Jurkat, Clone E6-1 (cell line): ENCODE measurements at regions not wholly inside any gene's neighbourhood (a gene's known extent, or its start where the extent isn't known, plus 50 kb on each side); places are given as distances from the start of the nearest gene placed in this dataset.
A peak's percentile ranks its signal among the peaks of the same experiment; 100 is the strongest.

ENCODE experiments used
- DNase-seq: peaks from one replicate; pipeline ENCODE4 v3.0.0-alpha.2; 2011; ENCODE audit warnings: low read depth, low spot score
- H3K4me3 ChIP-seq: 2 replicates; pipeline ENCODE4 v1.5.1; 2011; ENCODE audit warnings: mild to moderate bottlenecking, low read length, control low read depth, moderate library complexity

GRCh38 chr4:138037696-138038095 is 204.5 kb downstream of the SLC7A11 start:
- DNase-seq, result no peak
- H3K4me3 ChIP-seq, result no peak overlapping the region

GRCh38 chr4:138035781-138036258 is 206.3 kb downstream of the SLC7A11 start:
- DNase-seq, result peak; percentile 16
- no peak overlapping the region for H3K4me3 ChIP-seq

GRCh38 chr4:138034871-138035270 is 207.3 kb downstream of the SLC7A11 start:
- no peak for DNase-seq
- H3K4me3 ChIP-seq, result no peak overlapping the region

- no peak for DNase-seq
- H3K4me3 ChIP-seq, result no peak overlapping the region
These were observed 209.9 kb downstream of the SLC7A11 start for GRCh38 chr4:138032222-138032621.

- DNase-seq, result no peak
- H3K4me3 ChIP-seq, result no peak overlapping the region
These were observed 211.8 kb downstream of the SLC7A11 start for GRCh38 chr4:138030375-138030774.

- no peak overlapping the region for H3K4me3 ChIP-seq
- DNase-seq, result no peak
These were observed 213.2 kb downstream of the SLC7A11 start for GRCh38 chr4:138028923-138029322.

- no peak overlapping the region for H3K4me3 ChIP-seq
- DNase-seq, result no peak
These were observed 220.9 kb downstream of the SLC7A11 start for GRCh38 chr4:138021139-138021830.

- H3K4me3 ChIP-seq, result no peak overlapping the region
- no peak for DNase-seq
These were observed 227.4 kb downstream of the SLC7A11 start for GRCh38 chr4:138014590-138015288.

- H3K4me3 ChIP-seq, result no peak overlapping the region
- DNase-seq, result no peak
These were observed 228.5 kb downstream of the SLC7A11 start for GRCh38 chr4:138013625-138014024.

- DNase-seq, result no peak
- no peak overlapping the region for H3K4me3 ChIP-seq
These were observed 231.5 kb downstream of the SLC7A11 start for GRCh38 chr4:138010639-138011038.

- no peak overlapping the region for H3K4me3 ChIP-seq
- DNase-seq, result no peak
These were observed 234.6 kb downstream of the SLC7A11 start for GRCh38 chr4:138007572-138007971.

- DNase-seq, result no peak
- H3K4me3 ChIP-seq, result no peak overlapping the region
These were observed 236.7 kb downstream of the SLC7A11 start for GRCh38 chr4:138005486-138005885.

- H3K4me3 ChIP-seq, result no peak overlapping the region
- no peak for DNase-seq
These were observed 238.9 kb downstream of the SLC7A11 start for GRCh38 chr4:138003248-138003647.

- H3K4me3 ChIP-seq, result no peak overlapping the region
- no peak for DNase-seq
These were observed 243.3 kb downstream of the SLC7A11 start for GRCh38 chr4:137998666-137999429.

- DNase-seq, result no peak
- H3K4me3 ChIP-seq, result no peak overlapping the region
These were observed 244.7 kb downstream of the SLC7A11 start for GRCh38 chr4:137997496-137997895.

- DNase-seq, result no peak
- H3K4me3 ChIP-seq, result no peak overlapping the region
These were observed 247.3 kb downstream of the SLC7A11 start for GRCh38 chr4:137994853-137995252.

- H3K4me3 ChIP-seq, result no peak overlapping the region
- DNase-seq, result no peak
These were observed 248.9 kb downstream of the SLC7A11 start for GRCh38 chr4:137993232-137993631.

GRCh38 chr4:137981277-137981676 is 260.9 kb downstream of the SLC7A11 start:
- no peak for DNase-seq
- no peak overlapping the region for H3K4me3 ChIP-seq

GRCh38 chr4:137980641-137981040 is 261.5 kb downstream of the SLC7A11 start:
- no peak overlapping the region for H3K4me3 ChIP-seq
- no peak for DNase-seq

GRCh38 chr4:137979938-137980337 is 262.2 kb downstream of the SLC7A11 start:
- no peak overlapping the region for H3K4me3 ChIP-seq
- DNase-seq, result no peak
